ENCODE measurements at regions not wholly inside any gene's neighbourhood (a gene's known extent, or its start where the extent isn't known, plus 50 kb on each side); places are given as distances from the start of the nearest gene placed in this dataset.

DNA sequence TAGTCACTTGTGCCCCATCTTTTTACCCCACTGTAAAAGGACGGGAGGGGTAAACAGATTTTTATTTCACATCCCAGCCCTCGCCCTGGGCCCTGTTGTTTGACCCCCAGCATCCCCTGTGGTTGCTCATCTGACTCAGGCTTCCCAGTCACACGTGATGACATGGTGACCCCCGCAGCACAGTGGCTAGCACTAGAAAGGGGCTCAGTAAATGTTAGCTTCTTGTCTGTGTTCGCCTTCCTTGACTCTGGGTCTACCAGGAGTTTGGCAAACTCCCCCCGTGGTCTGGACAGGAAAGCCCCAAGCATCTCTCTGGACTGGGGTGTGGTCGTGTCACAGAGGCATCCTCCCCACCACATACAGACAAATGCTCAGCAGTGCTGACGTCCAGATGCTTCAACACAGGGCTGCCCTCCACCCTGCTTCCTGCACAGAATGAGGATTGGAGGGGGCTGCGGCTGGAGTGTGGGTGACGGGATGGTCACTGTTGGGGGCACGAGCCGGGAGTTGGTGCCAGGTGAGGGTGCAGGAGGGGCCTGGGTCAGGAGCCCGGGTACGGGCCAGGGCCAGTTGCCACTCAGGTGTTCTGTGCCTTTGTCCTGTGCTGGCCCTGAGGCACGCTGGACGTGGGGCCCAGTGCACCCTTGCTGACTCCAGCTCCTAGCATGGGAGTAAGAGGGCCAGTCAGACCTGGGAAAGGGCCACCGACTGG is 69.1 kb downstream of the METRNL start:
- H3K9me3 Mint-ChIP-seq: no peaks in the 10 kb centered on the region
- DNase-seq: no peak
- intact Hi-C loops (cut with micrococcal nuclease): no loop called here
- POLR2A ChIA-PET: no interaction called here
- H3K27ac Mint-ChIP-seq: no peak overlapping the region
- no peaks in the 10 kb centered on the region for H3K36me3 Mint-ChIP-seq (ENCODE audit: low read depth)
- CTCF ChIA-PET: no interaction called here
- peaks cover 5% of the 10 kb centered on the region for H3K27me3 Mint-ChIP-seq
- peaks cover 6% of the 10 kb centered on the region for H3K4me1 Mint-ChIP-seq (ENCODE audit: low read depth)
- H3K4me3 Mint-ChIP-seq: no peak overlapping the region
- no peak for ATAC-seq
- TF ChIP-seq, protein P1, sequence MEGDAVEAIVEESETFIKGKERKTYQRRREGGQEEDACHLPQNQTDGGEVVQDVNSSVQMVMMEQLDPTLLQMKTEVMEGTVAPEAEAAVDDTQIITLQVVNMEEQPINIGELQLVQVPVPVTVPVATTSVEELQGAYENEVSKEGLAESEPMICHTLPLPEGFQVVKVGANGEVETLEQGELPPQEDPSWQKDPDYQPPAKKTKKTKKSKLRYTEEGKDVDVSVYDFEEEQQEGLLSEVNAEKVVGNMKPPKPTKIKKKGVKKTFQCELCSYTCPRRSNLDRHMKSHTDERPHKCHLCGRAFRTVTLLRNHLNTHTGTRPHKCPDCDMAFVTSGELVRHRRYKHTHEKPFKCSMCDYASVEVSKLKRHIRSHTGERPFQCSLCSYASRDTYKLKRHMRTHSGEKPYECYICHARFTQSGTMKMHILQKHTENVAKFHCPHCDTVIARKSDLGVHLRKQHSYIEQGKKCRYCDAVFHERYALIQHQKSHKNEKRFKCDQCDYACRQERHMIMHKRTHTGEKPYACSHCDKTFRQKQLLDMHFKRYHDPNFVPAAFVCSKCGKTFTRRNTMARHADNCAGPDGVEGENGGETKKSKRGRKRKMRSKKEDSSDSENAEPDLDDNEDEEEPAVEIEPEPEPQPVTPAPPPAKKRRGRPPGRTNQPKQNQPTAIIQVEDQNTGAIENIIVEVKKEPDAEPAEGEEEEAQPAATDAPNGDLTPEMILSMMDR (IDR thresholded peaks at IDR 0.05): no peak

DNA sequence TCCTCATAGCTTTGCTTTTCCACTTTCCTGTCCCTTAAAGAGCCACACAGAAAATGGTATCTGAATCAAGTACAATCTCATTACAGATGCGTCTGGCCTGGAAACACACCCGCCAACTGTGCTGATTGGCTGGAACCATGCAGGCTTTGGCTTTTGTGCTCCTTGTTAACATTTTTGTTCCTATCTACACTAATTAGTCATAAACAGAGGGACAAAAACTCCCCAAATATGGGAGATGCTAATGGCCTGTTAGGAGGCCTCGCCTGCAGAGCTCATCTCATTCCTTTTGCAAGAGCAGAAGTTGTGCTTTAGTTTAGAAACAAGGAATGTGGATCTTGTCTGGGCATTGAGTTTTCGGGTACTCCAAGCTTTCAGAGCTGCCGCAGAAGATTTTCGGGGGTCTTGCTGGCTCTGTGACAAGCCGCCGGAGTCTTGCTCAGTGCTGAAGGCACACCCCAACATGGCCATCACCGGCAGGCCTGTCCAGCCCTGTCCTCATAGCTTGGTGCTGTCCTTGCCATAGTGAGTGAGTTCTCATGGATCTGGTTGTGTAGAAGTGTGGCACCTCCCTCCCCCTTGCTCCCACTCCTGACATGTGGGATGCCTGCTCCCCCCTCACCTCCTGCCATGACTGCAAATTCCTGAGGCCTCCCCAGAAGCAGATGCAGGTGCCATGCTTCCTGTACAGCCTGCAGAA is 69.8 kb downstream of the METRNL start:
- H3K4me3 Mint-ChIP-seq: no peak overlapping the region
- no peaks in the 10 kb centered on the region for H3K36me3 Mint-ChIP-seq (ENCODE audit: low read depth)
- H3K4me1 Mint-ChIP-seq (ENCODE audit: low read depth): peaks cover 6% of the 10 kb centered on the region
- intact Hi-C loops (cut with micrococcal nuclease): no loop called here
- TF ChIP-seq, protein P1 (IDR thresholded peaks at IDR 0.05): no peak
- H3K27me3 Mint-ChIP-seq: peaks cover 3% of the 10 kb centered on the region
- ChIA-PET CTCF (no interaction called here), POLR2A (no interaction called here)
- H3K27ac Mint-ChIP-seq: no peak overlapping the region
- no peak for ATAC-seq
- no peak for DNase-seq
- no peaks in the 10 kb centered on the region for H3K9me3 Mint-ChIP-seq

DNA sequence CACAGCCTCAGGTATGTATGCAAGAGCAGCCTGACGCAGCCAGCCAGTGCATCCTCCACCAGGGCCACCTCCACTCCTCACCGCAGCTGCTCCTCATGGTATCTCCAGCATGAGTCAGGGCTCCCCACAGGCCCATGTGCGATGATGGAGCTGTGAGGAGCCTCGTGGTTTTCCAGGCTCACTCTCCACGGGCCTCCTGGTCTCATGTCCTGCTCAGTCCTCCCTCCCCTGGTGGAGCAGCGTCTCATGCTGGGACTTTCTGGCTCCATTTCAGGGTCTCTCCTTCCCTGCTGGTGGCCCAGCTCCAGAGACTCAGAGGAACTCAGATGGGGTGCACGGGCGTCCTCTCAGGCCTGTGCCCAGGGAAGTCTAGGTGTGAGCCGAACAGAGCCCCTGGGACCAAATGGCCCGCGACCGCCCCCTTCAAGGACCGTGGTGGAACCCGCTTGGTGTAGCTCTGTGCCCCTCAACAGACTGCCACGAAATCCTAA is 70.4 kb downstream of the METRNL start:
- DNase-seq (no peak), ATAC-seq (no peak)
- CTCF ChIA-PET: no interaction called here
- intact Hi-C loops (cut with micrococcal nuclease): no loop called here
- Mint-ChIP-seq H3K9me3 (no peaks in the 10 kb centered on the region), H3K4me3 (no peak overlapping the region), H3K4me1 (ENCODE audit: low read depth) (peaks cover 6% of the 10 kb centered on the region), H3K36me3 (ENCODE audit: low read depth) (no peaks in the 10 kb centered on the region), H3K27ac (no peak overlapping the region), H3K27me3 (peaks cover 3% of the 10 kb centered on the region)
- TF ChIP-seq, protein P1 (IDR thresholded peaks at IDR 0.05): no peak
- POLR2A ChIA-PET: no interaction called here

DNA sequence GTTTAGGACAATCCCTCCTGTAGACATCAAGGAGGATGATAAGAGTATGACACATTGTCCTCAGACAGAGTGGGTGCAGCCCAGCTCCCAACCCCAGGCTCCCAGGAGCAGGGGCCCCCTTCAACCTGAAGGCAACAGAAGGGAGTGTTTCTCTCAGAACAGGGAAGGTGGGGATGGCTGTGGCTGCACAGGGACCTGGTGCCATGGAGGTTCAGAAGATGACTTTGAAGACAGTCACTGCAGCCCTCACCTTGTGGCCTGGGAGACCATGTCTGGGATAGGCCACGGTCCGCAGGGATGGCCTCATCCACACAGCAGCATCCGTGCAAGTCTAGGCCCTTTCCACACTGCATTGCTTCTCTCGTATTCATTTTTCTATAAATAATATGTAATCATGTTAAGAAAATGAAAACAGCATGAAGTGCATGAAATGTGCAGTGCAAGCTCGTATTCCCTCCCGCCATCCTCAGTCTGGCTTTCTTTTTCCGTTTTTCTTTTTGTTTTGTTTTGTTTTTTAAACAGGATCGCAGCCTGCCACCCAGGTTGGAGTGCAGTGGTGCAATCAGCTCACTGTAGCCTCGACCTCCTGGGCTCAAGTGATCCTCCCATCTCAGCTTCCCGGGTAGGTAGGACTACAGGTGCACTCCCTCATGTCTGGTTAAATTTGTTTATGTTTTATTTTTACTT is 71.1 kb downstream of the METRNL start:
- DNase-seq (no peak), ATAC-seq (no peak)
- ChIA-PET POLR2A (no interaction called here), CTCF (no interaction called here)
- Mint-ChIP-seq H3K4me1 (ENCODE audit: low read depth) (peaks cover 9% of the 10 kb centered on the region), H3K4me3 (no peak overlapping the region), H3K27me3 (peaks cover 3% of the 10 kb centered on the region), H3K36me3 (ENCODE audit: low read depth) (no peaks in the 10 kb centered on the region), H3K9me3 (no peaks in the 10 kb centered on the region), H3K27ac (no peak overlapping the region)
- TF ChIP-seq, protein P1 (IDR thresholded peaks at IDR 0.05): no peak
- intact Hi-C loops (cut with micrococcal nuclease): no loop called here

DNA sequence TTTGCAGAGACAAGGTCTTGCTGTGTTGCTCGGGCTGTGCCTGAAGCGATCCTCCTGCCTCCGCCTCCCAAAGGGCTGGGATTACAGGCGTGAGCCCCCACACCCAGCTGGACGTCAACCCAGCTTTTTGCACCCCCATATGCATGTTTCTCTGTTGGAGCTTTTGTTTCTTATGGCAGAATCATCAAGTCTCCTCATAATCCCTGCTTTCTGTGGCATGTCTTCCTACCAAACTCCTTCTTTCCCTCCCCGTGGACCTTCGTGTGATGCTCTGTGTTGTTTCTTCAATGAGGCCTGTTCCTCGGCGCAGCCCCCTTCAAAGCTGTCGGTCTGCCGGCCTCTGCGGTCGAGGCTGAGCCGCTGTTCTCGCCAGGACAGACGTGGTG is 71.6 kb downstream of the METRNL start:
- no peak for ATAC-seq
- H3K9me3 Mint-ChIP-seq: no peaks in the 10 kb centered on the region
- ChIA-PET POLR2A (no interaction called here), CTCF (no interaction called here)
- peaks cover 4% of the 10 kb centered on the region for H3K27me3 Mint-ChIP-seq
- TF ChIP-seq, protein P1 (IDR thresholded peaks at IDR 0.05): no peak
- intact Hi-C loops (cut with micrococcal nuclease): no loop called here
- no peak overlapping the region for H3K27ac Mint-ChIP-seq
- H3K4me3 Mint-ChIP-seq: no peak overlapping the region
- H3K36me3 Mint-ChIP-seq (ENCODE audit: low read depth): no peaks in the 10 kb centered on the region
- H3K4me1 Mint-ChIP-seq (ENCODE audit: low read depth): peaks cover 13% of the 10 kb centered on the region
- DNase-seq: no peak

Measured in activated CD8-positive, alpha-beta T cell treated with anti-CD3 and anti-CD28 coated beads for 36 hours (primary cell).